Activated T-cell treated with anti-CD3 and anti-CD28 coated beads, Interleukin-2, amount 50 U/mL, for 24 hours (primary cell): ENCODE measurements at regions not wholly inside any gene's neighbourhood (a gene's known extent, or its start where the extent isn't known, plus 50 kb on each side); places are given as distances from the start of the nearest gene placed in this dataset.

Experiments used
- DNase-seq: peaks from one replicate; pipeline ENCODE4 v3.0.0-alpha.2; 2020
- H3K27ac Mint-ChIP-seq: 2 replicates; pipeline ENCODE4 v1.8.0; 2020; ENCODE audit warnings: mild to moderate bottlenecking, mixed read lengths
- H3K27me3 Mint-ChIP-seq: 2 replicates; pipeline ENCODE4 v1.8.0; 2020; ENCODE audit warnings: mixed read lengths
- H3K36me3 Mint-ChIP-seq: 2 replicates; pipeline ENCODE4 v1.8.0; 2020; ENCODE audit warnings: low read depth, mixed read lengths
- H3K4me1 Mint-ChIP-seq: 2 replicates; pipeline ENCODE4 v1.8.0; 2020; ENCODE audit warnings: low read depth, mixed read lengths
- H3K4me3 Mint-ChIP-seq: 2 replicates; pipeline ENCODE4 v1.8.0; 2020; ENCODE audit warnings: mild to moderate bottlenecking, moderate library complexity, mixed read lengths
- H3K9me3 Mint-ChIP-seq: 2 replicates; pipeline ENCODE4 v1.8.0; 2020; ENCODE audit warnings: mixed read lengths

DNA sequence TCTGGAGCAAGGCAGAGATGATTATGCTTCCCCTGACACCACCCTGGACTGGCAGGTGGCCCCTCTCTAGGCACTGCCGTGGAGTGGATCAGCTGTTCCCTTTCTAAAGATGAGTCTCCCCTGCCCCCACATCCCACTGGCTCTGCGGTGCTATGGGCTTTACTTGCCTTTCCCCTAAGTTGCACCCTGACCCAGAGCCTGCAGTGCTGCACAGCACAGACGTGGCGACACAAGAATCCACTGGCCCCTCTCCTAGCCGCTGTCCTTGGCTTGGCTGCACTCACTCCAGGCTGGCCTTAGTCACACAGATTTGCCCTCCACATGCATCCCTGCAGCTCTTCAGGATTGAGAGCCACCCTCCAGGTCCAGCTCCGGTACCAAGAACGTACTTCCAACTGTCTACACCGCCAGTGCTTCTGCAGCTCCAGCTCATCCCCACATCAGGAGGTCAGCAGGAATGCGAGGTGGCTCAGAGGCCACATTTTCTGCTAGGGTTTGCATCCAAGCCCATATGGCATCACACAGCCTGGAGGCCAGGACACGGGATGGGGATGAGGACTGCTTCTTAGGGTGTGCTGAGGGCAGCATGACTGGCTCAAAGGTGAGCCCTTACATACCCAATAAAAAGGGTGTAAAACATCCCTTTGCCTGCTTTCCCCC, 82.4 kb upstream of the RASGRF1 start:
- H3K4me3 Mint-ChIP-seq: no peak overlapping the region
- no peaks in the 10 kb centered on the region for H3K4me1 Mint-ChIP-seq
- no peak for DNase-seq
- no peaks in the 10 kb centered on the region for H3K36me3 Mint-ChIP-seq
- H3K27ac Mint-ChIP-seq: no peak overlapping the region
- peaks cover 56% of the 10 kb centered on the region for H3K27me3 Mint-ChIP-seq
- H3K9me3 Mint-ChIP-seq: no peaks in the 10 kb centered on the region

DNA sequence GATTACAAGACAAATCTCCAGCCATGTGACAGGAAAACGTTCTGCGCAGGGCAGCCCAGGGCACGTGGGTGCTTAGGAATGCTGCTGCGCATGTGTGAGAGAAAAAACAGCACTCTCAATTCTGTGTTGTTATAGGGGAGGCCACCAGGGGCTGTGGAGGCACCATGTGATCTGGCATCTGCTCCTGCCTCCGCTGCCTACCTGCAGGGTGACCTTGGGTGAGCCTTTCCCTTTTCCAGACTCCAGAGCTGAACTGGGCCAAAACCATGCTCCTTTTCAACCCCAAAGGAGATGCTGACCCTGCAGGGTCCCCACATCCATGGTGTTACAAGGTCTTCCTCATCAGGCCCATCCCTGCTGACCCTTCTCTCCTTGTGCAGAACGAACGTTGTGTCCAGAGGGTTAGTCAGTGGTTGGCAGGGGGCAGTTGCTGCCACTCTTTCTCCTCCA, 81.5 kb upstream of the RASGRF1 start:
- no peak for DNase-seq
- peaks cover 56% of the 10 kb centered on the region for H3K27me3 Mint-ChIP-seq
- H3K4me1 Mint-ChIP-seq: no peaks in the 10 kb centered on the region
- H3K27ac Mint-ChIP-seq: no peak overlapping the region
- H3K9me3 Mint-ChIP-seq: no peaks in the 10 kb centered on the region
- no peaks in the 10 kb centered on the region for H3K36me3 Mint-ChIP-seq
- H3K4me3 Mint-ChIP-seq: no peak overlapping the region

DNA sequence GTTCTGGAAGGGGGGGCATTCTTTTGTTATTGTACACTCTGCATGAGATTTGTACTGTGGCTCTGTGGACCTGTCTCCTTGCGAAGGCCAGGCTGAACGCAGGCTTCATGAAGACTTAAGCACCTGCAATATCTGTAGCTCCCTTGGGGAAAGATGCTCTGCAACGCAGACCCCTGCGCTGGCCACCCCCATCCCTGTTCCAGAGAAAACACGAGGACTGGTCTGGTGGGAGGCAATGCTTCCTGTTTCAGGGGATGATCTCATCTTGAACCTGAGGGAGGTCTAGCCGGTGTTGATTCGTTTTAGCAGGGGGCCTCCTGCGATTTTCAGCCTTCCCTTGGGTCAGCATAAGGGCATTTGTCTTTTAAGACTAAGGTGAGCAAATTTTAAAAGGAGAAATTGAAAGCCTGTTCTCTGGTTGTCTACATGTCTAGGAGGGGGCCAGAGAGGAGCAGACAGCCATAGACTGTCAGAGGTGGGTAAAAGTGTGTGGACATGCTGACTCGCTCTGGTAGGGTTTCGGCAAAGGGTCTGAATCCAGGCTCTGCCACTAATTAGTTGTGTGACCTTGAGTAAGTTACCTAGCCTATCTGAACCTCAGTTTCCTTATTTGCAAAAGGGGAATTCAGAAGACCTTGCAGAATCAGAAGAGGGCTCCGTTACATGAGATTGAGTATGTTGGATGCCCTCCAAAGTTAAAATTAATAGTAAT, 80.9 kb upstream of the RASGRF1 start:
- Mint-ChIP-seq H3K36me3 (no peaks in the 10 kb centered on the region), H3K9me3 (no peaks in the 10 kb centered on the region), H3K4me1 (no peaks in the 10 kb centered on the region), H3K27me3 (peaks cover 56% of the 10 kb centered on the region), H3K4me3 (no peak overlapping the region), H3K27ac (no peak overlapping the region)
- no peak for DNase-seq

DNA sequence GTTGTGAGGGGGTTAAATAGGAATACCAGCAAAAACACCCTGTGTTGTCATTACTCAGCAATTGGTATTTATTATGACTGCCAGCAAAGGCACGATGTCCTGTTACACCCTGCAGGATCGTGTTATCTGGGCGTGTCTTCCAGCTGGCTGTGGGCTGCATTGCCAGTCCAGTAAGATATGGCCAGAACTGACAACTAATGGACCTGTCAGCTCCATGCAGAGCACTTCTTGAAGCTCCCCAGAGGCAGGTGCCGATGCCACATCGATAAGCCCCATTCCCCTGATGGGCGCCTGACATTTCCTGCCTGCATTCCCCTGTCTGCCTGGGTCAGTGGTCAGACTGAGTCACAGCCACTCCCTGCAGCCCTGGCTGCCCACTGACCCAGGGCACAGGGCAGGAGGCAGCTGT, 79.7 kb upstream of the RASGRF1 start:
- Mint-ChIP-seq H3K4me1 (no peaks in the 10 kb centered on the region), H3K4me3 (no peak overlapping the region), H3K9me3 (no peaks in the 10 kb centered on the region), H3K27ac (no peak overlapping the region), H3K36me3 (no peaks in the 10 kb centered on the region), H3K27me3 (peaks cover 57% of the 10 kb centered on the region)
- no peak for DNase-seq

DNA sequence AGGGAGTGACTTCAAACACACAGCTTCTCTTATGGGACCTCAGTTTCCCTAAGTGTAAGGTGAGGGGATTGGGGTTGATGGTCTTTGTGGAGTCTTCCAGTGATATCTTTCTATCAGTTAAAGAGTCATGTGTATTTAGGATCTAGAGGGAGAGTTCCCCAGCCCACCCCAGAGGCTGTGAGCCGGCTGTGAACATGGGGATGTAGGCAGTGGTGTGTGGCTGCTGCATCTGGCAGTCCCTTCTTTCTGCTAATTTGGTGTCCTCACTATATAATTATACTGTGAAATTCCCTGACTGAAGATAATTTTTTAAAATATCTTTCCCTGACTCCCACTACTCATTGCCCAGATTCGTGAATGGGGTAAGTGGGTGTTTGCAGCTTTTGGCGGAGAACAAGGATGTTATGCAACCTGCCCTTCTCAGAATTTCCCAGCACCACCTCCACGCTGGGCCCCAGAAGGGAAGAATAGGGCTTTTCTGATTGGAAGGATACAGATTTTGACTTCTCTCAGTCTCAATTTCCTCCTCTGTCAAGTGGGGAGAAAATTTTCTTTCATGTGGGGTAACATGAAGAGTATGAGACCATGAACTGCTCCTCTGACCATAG, 79.0 kb upstream of the RASGRF1 start:
- no peak for DNase-seq
- H3K27ac Mint-ChIP-seq: no peak overlapping the region
- H3K4me3 Mint-ChIP-seq: no peak overlapping the region
- H3K27me3 Mint-ChIP-seq: peaks cover 57% of the 10 kb centered on the region
- no peaks in the 10 kb centered on the region for H3K4me1 Mint-ChIP-seq
- no peaks in the 10 kb centered on the region for H3K9me3 Mint-ChIP-seq
- H3K36me3 Mint-ChIP-seq: no peaks in the 10 kb centered on the region

DNA sequence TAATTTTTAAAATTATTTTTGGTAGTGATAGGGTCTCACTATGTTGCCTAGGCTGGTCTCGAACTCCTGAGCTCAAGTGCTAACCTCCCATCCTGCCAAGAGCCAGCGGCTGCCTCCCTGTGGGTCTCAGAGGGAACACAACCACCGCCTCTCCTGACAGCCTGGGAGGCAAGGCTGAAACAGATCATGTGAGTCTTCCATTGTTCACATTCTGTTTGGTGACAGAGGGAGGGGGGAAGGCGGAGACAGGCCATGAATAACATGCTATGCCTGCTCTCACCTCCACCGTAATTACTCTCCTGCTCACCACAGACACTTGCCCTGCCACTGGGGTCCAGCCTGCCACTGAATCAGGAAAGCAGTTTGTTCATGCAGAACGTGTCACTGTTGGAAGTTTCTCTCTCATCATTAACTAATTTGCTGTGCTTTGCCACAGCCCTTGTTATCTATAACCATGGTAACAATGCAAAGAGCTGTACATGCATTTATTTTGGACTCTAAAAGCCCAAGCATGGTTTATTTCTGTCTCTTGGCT, 78.4 kb upstream of the RASGRF1 start:
- Mint-ChIP-seq H3K9me3 (no peaks in the 10 kb centered on the region), H3K27ac (no peak overlapping the region), H3K27me3 (peaks cover 63% of the 10 kb centered on the region), H3K4me3 (no peak overlapping the region), H3K4me1 (no peaks in the 10 kb centered on the region), H3K36me3 (no peaks in the 10 kb centered on the region)
- DNase-seq: no peak

DNA sequence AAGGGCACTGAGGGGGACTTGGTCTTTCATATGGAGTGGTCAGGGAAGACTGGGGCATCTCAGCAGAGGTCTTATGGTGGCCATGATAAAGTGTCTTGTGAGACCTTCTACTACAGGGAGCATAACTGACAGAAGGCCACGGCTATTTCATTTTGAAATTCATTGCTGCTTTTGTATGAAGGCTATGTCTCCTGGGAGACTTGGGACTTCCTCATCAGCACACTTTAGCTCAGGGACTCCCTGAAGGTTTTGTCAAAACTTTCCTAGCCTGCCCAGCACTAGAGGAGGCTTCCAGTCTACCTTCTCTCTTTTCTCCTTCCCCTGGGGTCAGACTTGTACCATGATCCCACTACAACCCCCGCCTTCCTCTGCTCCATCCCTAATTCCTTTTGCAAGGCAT, 77.2 kb upstream of the RASGRF1 start:
- H3K9me3 Mint-ChIP-seq: no peaks in the 10 kb centered on the region
- no peak overlapping the region for H3K27ac Mint-ChIP-seq
- peaks cover 59% of the 10 kb centered on the region for H3K27me3 Mint-ChIP-seq
- H3K4me1 Mint-ChIP-seq: no peaks in the 10 kb centered on the region
- H3K4me3 Mint-ChIP-seq: no peak overlapping the region
- DNase-seq: no peak
- H3K36me3 Mint-ChIP-seq: no peaks in the 10 kb centered on the region

DNA sequence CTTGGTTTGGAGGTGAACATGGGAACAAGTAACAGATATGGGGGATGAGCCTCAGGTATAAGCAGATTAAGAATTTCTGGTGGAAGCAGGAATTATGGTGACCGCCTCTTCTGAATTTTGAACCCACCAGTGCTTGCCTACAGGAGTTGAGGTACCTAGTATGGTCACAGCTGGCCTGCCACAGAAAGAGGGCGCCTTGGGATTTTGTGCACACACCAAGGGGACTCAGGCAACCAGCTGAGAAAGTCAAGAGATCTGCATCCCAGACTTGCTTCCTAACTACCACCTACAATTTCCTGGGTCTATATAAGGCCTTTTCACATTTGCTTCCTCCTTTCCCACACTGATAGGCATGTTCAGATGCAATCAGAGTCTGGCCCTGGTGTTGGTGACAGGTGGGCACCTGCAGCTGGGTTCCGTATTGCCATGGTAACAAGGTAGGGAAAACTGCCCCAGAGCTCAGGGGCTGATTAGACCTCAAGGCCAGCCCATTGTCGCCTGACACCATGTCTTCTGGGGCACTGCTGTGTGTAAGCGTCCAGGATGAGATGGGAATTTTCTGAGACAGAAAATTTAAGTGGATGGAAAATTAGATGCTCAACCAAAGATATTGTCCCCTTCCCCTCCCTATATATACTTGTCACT, 75.9 kb upstream of the RASGRF1 start:
- no peak for DNase-seq
- Mint-ChIP-seq H3K4me3 (no peak overlapping the region), H3K27ac (no peak overlapping the region), H3K27me3 (peaks cover 49% of the 10 kb centered on the region), H3K9me3 (no peaks in the 10 kb centered on the region), H3K4me1 (no peaks in the 10 kb centered on the region), H3K36me3 (no peaks in the 10 kb centered on the region)

DNA sequence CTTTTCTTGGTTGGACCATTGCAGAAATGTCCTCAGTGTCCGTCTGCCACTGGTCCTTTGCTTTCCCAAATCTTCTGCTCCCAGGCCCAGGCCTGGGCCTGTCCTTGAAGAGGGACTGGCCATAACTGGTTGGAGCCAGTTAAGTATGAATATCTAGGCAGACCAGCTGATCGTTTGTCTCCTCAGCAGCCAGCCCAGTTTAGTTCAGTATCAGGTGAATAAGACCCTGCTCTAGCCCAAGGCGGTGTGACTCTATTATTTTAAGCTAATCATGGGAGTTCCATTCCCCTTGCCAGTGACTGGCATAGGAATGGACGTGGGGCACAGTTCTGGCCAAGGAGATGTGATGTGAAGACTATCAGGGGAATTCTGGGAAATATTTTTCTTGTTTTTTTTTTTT, 73.9 kb upstream of the RASGRF1 start:
- H3K27ac Mint-ChIP-seq: no peak overlapping the region
- H3K9me3 Mint-ChIP-seq: no peaks in the 10 kb centered on the region
- no peaks in the 10 kb centered on the region for H3K4me1 Mint-ChIP-seq
- H3K4me3 Mint-ChIP-seq: no peak overlapping the region
- no peak for DNase-seq
- H3K36me3 Mint-ChIP-seq: no peaks in the 10 kb centered on the region
- peaks cover 39% of the 10 kb centered on the region for H3K27me3 Mint-ChIP-seq

DNA sequence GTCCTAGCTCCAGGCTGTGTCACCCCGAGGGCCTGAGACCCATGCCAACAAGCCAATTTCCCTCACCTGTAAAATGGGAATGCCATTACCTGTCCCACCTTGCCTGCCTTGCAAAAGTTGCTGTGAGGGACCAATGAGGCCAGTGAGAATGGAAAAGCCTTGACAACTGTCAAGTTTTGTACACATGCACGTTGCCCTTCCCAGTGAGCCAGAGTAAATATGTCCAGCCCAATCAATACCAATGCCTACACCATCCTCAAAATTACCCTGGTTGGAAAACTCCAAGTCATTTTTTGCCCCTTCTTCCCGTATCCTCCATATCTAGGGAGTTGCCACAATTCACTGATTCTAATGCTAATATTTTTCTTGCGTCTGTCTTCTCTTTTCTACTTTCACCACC, 73.5 kb upstream of the RASGRF1 start:
- H3K9me3 Mint-ChIP-seq: no peaks in the 10 kb centered on the region
- H3K27ac Mint-ChIP-seq: no peak overlapping the region
- peaks cover 40% of the 10 kb centered on the region for H3K27me3 Mint-ChIP-seq
- no peak for DNase-seq
- H3K36me3 Mint-ChIP-seq: no peaks in the 10 kb centered on the region
- H3K4me3 Mint-ChIP-seq: no peak overlapping the region
- no peaks in the 10 kb centered on the region for H3K4me1 Mint-ChIP-seq

DNA sequence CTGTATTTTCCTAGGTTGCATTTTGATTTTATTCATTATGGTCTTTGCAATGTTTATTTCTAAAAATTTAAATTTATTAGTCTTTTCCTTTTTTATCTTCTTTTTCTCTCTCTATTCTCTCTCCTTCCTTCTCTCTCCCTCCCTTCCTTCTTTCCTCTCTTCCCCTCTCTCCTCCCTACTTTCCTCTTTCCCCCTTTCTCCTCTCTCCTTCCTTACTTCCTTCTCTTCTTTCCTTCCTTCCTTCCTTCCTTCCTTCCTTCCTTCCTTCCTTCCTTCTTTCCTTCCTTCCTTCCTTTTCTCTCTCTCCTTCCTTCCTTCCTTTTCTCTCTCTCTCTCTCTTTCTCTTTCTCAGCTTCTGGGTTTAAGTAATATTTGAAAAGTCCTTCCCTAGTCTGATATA, 72.8 kb upstream of the RASGRF1 start:
- Mint-ChIP-seq H3K36me3 (no peaks in the 10 kb centered on the region), H3K4me3 (no peak overlapping the region), H3K4me1 (no peaks in the 10 kb centered on the region), H3K27me3 (peaks cover 43% of the 10 kb centered on the region), H3K9me3 (no peaks in the 10 kb centered on the region), H3K27ac (no peak overlapping the region)
- no peak for DNase-seq

DNA sequence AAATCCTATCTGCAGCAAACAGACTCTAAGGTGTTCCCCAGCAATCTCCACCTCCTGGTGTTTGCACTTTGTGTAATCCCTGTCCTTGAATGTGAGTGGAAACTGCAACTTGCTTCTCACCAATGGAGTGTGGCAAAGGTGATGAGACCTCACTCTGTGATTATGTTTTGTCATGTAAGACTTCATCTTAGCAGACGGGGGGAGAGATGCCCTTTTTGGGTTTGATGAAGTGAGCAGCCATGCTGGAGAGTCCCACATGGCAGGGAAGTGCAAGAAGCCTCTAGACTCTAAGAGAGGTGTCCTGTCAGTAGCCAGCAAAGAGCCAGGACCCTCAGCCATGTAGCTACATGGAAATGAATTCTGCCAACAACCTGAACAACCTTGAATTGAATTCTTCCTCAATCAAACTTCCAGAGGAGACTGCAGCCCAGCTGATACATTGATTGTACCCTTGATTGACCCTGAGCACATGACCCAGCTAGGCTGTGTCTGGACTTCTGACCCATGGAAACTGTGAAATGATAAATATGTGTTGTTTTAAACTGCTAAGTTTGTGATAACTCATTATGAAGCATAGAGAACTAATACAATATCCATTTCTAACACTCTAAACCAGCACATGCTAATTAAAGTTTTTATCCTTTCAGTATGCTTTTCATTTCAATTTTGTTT, 71.4 kb upstream of the RASGRF1 start:
- Mint-ChIP-seq H3K9me3 (no peaks in the 10 kb centered on the region), H3K4me3 (no peak overlapping the region), H3K4me1 (no peaks in the 10 kb centered on the region), H3K27me3 (peaks cover 38% of the 10 kb centered on the region), H3K27ac (no peak overlapping the region), H3K36me3 (no peaks in the 10 kb centered on the region)
- no peak for DNase-seq

DNA sequence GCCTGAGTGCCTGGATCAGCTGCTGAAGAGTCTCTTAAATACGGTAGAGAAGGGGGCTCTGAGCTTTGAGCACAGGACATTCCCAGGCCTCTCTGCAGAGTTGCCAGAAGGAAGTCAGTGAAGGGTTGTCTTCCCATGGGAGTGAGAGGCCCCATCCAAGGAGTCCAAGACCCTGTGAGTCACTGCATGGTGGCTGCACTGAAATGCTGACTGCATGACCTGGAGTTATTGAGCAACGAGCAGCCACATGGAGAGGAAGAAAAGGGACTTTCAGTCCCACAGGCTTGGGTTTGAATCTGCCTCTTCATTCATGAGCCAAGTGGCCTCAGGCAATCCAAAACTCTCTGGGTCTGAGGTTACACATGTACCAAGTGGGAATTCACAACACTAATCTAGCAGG, 69.6 kb upstream of the RASGRF1 start:
- Mint-ChIP-seq H3K27me3 (peaks cover 27% of the 10 kb centered on the region), H3K4me1 (no peaks in the 10 kb centered on the region), H3K27ac (no peak overlapping the region), H3K36me3 (no peaks in the 10 kb centered on the region), H3K4me3 (no peak overlapping the region), H3K9me3 (no peaks in the 10 kb centered on the region)
- no peak for DNase-seq
